ENCODE measurements at regions not wholly inside any gene's neighbourhood (a gene's known extent, or its start where the extent isn't known, plus 50 kb on each side); places are given as distances from the start of the nearest gene placed in this dataset.

- no peak for DNase-seq
Measured at GRCh38 chr7:130897515-130898419, 163.8 kb upstream of the KLF14 start.

GRCh38 chr7:130899071-130899560 is 165.1 kb upstream of the KLF14 start:
- DNase-seq: no peak

- DNase-seq: no peak
Measured at GRCh38 chr7:130899638-130900401, 165.8 kb upstream of the KLF14 start.

- DNase-seq: no peak
Measured at GRCh38 chr7:130900471-130901076, 166.6 kb upstream of the KLF14 start.

- no peak for DNase-seq
Measured at GRCh38 chr7:130901209-130901783, 167.3 kb upstream of the KLF14 start.

GRCh38 chr7:130902755-130903357 is 168.8 kb upstream of the KLF14 start:
- DNase-seq: no peak

GRCh38 chr7:130903358-130903974 is 169.5 kb upstream of the KLF14 start:
- peak; percentile 33 for DNase-seq

GRCh38 chr7:130904031-130904757 is 170.2 kb upstream of the KLF14 start:
- no peak for DNase-seq

- no peak for DNase-seq
Measured at GRCh38 chr7:130904792-130905191, 170.8 kb upstream of the KLF14 start.

- DNase-seq: no peak
Measured at GRCh38 chr7:130906575-130906974, 172.6 kb upstream of the KLF14 start.

GRCh38 chr7:130907439-130907838 is 173.4 kb upstream of the KLF14 start:
- DNase-seq: no peak

- no peak for DNase-seq
Measured at GRCh38 chr7:130908345-130909160, 174.5 kb upstream of the KLF14 start.

- DNase-seq: no peak
Measured at GRCh38 chr7:130909161-130909836, 175.3 kb upstream of the KLF14 start.

- DNase-seq: peak; percentile 41
Measured at GRCh38 chr7:130909881-130910672, 176.1 kb upstream of the KLF14 start.

GRCh38 chr7:130910949-130911944 is 177.2 kb upstream of the KLF14 start:
- DNase-seq: no peak

- DNase-seq: peak; percentile 48
Measured at GRCh38 chr7:130912082-130912861, 178.3 kb upstream of the KLF14 start.

Measured in hematopoietic multipotent progenitor cell treated with erythropoietin and hydrocortisone succinate and interleukin-3 and kit ligand, for 4 days (in vitro differentiated cells).